ENCODE measurements at regions not wholly inside any gene's neighbourhood (a gene's known extent, or its start where the extent isn't known, plus 50 kb on each side); places are given as distances from the start of the nearest gene placed in this dataset.

- no peaks in the 10 kb centered on the region for H3K36me3 ChIP-seq (ENCODE audit: control insufficient read depth in 1 of 2, insufficient read depth in 2 of 2, low read length in 2 of 2)
- no peaks in the 10 kb centered on the region for H3K4me1 ChIP-seq (ENCODE audit: control insufficient read depth in 1 of 2, insufficient read depth in 2 of 2, low read length in 2 of 2)
- no peak overlapping the region for H4K91ac ChIP-seq (ENCODE audit: low read depth, low read length)
- H4K8ac ChIP-seq (ENCODE audit: low read depth, low read length), result no peak overlapping the region
- no peak overlapping the region for H2BK5ac ChIP-seq (ENCODE audit: low read depth, low read length, poor library complexity)
- H3K4ac ChIP-seq (ENCODE audit: low read depth, low read length), result no peak overlapping the region
- H3K9ac ChIP-seq (ENCODE audit: low read length), result no peak overlapping the region
- peaks cover 3% of the 10 kb centered on the region for H3K9me3 ChIP-seq (ENCODE audit: insufficient read depth, low read depth, low read length)
- WGBS (ENCODE audit: extremely low coverage, insufficient coverage, insufficient read length), result no CpG with 5 or more reads among the region's 5 CpGs
- H3K18ac ChIP-seq (ENCODE audit: low read length), result no peak overlapping the region
- DNase-seq, result no peak
- H3K4me3 ChIP-seq (ENCODE audit: low read depth, low read length), result no peak overlapping the region
- no peak overlapping the region for H3K14ac ChIP-seq (ENCODE audit: low read length)
- H2AK5ac ChIP-seq (ENCODE audit: low read length), result no peak overlapping the region
- no peak overlapping the region for H2BK120ac ChIP-seq (ENCODE audit: insufficient read depth, low read length, poor library complexity)
- H3K4me2 ChIP-seq (ENCODE audit: low read length), result no peak overlapping the region
- H3K23ac ChIP-seq (ENCODE audit: low read length), result no peak overlapping the region
- H3K27ac ChIP-seq (ENCODE audit: low read depth, low read length), result no peak overlapping the region
- no peak overlapping the region for H2AFZ ChIP-seq (ENCODE audit: insufficient read depth, low read length, poor library complexity)
- H3K79me2 ChIP-seq (ENCODE audit: control insufficient read depth, insufficient read depth, low read length, poor library complexity), result no peaks in the 10 kb centered on the region
- H2BK12ac ChIP-seq (ENCODE audit: low read length), result no peak overlapping the region
- H3K27me3 ChIP-seq (ENCODE audit: insufficient read depth, low read length), result no peaks in the 10 kb centered on the region
- H4K12ac ChIP-seq (ENCODE audit: low read depth, low read length), result no peak overlapping the region
- H3K79me1 ChIP-seq (ENCODE audit: low read length), result no peaks in the 10 kb centered on the region
Measured at GRCh38 chr13:90032313-90032712, 1315.2 kb upstream of the MIR17HG start.

- Histone ChIP-seq H2BK5ac (ENCODE audit: low read depth, low read length, poor library complexity) (no peak overlapping the region), H2BK12ac (ENCODE audit: low read length) (no peak overlapping the region), H2AK5ac (ENCODE audit: low read length) (no peak overlapping the region), H3K79me2 (ENCODE audit: control insufficient read depth, insufficient read depth, low read length, poor library complexity) (no peaks in the 10 kb centered on the region), H3K27ac (ENCODE audit: low read depth, low read length) (no peak overlapping the region), H3K36me3 (ENCODE audit: control insufficient read depth in 1 of 2, insufficient read depth in 2 of 2, low read length in 2 of 2) (no peaks in the 10 kb centered on the region), H3K9ac (ENCODE audit: low read length) (no peak overlapping the region), H3K4me1 (ENCODE audit: control insufficient read depth in 1 of 2, insufficient read depth in 2 of 2, low read length in 2 of 2) (no peaks in the 10 kb centered on the region), H3K9me3 (ENCODE audit: insufficient read depth, low read depth, low read length) (no peaks in the 10 kb centered on the region), H4K8ac (ENCODE audit: low read depth, low read length) (no peak overlapping the region), H3K4me3 (ENCODE audit: low read depth, low read length) (no peak overlapping the region), H3K14ac (ENCODE audit: low read length) (no peak overlapping the region), H2BK120ac (ENCODE audit: insufficient read depth, low read length, poor library complexity) (no peak overlapping the region), H4K12ac (ENCODE audit: low read depth, low read length) (no peak overlapping the region), H3K18ac (ENCODE audit: low read length) (no peak overlapping the region), H2AFZ (ENCODE audit: insufficient read depth, low read length, poor library complexity) (no peak overlapping the region), H3K23ac (ENCODE audit: low read length) (no peak overlapping the region), H3K4ac (ENCODE audit: low read depth, low read length) (no peak overlapping the region), H3K79me1 (ENCODE audit: low read length) (no peaks in the 10 kb centered on the region), H3K27me3 (ENCODE audit: insufficient read depth, low read length) (no peaks in the 10 kb centered on the region), H3K4me2 (ENCODE audit: low read length) (no peak overlapping the region), H4K91ac (ENCODE audit: low read depth, low read length) (no peak overlapping the region)
- WGBS (ENCODE audit: extremely low coverage, insufficient coverage, insufficient read length), result no CpG with 5 or more reads among the region's 14 CpGs
- no peak for DNase-seq
Measured at GRCh38 chr13:90032841-90033493, 1314.5 kb upstream of the MIR17HG start.

GRCh38 chr13:90039516-90039915 lies 1308.0 kb upstream of the MIR17HG start:
- Histone ChIP-seq H2AFZ (ENCODE audit: insufficient read depth, low read length, poor library complexity) (no peak overlapping the region), H3K4ac (ENCODE audit: low read depth, low read length) (no peak overlapping the region), H3K23ac (ENCODE audit: low read length) (no peak overlapping the region), H3K9me3 (ENCODE audit: insufficient read depth, low read depth, low read length) (no peaks in the 10 kb centered on the region), H3K27me3 (ENCODE audit: insufficient read depth, low read length) (no peaks in the 10 kb centered on the region), H3K14ac (ENCODE audit: low read length) (no peak overlapping the region), H3K36me3 (ENCODE audit: control insufficient read depth in 1 of 2, insufficient read depth in 2 of 2, low read length in 2 of 2) (no peaks in the 10 kb centered on the region), H4K12ac (ENCODE audit: low read depth, low read length) (no peak overlapping the region), H3K27ac (ENCODE audit: low read depth, low read length) (no peak overlapping the region), H2BK5ac (ENCODE audit: low read depth, low read length, poor library complexity) (no peak overlapping the region), H3K18ac (ENCODE audit: low read length) (no peak overlapping the region), H2BK120ac (ENCODE audit: insufficient read depth, low read length, poor library complexity) (no peak overlapping the region), H3K9ac (ENCODE audit: low read length) (no peak overlapping the region), H3K4me1 (ENCODE audit: control insufficient read depth in 1 of 2, insufficient read depth in 2 of 2, low read length in 2 of 2) (no peaks in the 10 kb centered on the region), H3K4me3 (ENCODE audit: low read depth, low read length) (no peak overlapping the region), H3K4me2 (ENCODE audit: low read length) (no peak overlapping the region), H3K79me2 (ENCODE audit: control insufficient read depth, insufficient read depth, low read length, poor library complexity) (no peaks in the 10 kb centered on the region), H2BK12ac (ENCODE audit: low read length) (no peak overlapping the region), H2AK5ac (ENCODE audit: low read length) (no peak overlapping the region), H4K91ac (ENCODE audit: low read depth, low read length) (no peak overlapping the region), H3K79me1 (ENCODE audit: low read length) (no peaks in the 10 kb centered on the region), H4K8ac (ENCODE audit: low read depth, low read length) (no peak overlapping the region)
- 100% methylated on average over 1 of the region's 3 CpGs for whole genome bisulfite sequencing (ENCODE audit: extremely low coverage, insufficient coverage, insufficient read length)
- no peak for DNase-seq

- no peak overlapping the region for H3K4me2 ChIP-seq (ENCODE audit: low read length)
- no peak for DNase-seq
- H3K4me1 ChIP-seq (ENCODE audit: control insufficient read depth in 1 of 2, insufficient read depth in 2 of 2, low read length in 2 of 2), result no peaks in the 10 kb centered on the region
- peaks cover 8% of the 10 kb centered on the region for H3K9me3 ChIP-seq (ENCODE audit: insufficient read depth, low read depth, low read length)
- H3K4ac ChIP-seq (ENCODE audit: low read depth, low read length), result no peak overlapping the region
- H2AK5ac ChIP-seq (ENCODE audit: low read length), result no peak overlapping the region
- H3K79me2 ChIP-seq (ENCODE audit: control insufficient read depth, insufficient read depth, low read length, poor library complexity), result no peaks in the 10 kb centered on the region
- no peak overlapping the region for H2AFZ ChIP-seq (ENCODE audit: insufficient read depth, low read length, poor library complexity)
- no peak overlapping the region for H3K4me3 ChIP-seq (ENCODE audit: low read depth, low read length)
- no peak overlapping the region for H4K12ac ChIP-seq (ENCODE audit: low read depth, low read length)
- no peak overlapping the region for H3K14ac ChIP-seq (ENCODE audit: low read length)
- no peaks in the 10 kb centered on the region for H3K27me3 ChIP-seq (ENCODE audit: insufficient read depth, low read length)
- no peak overlapping the region for H3K27ac ChIP-seq (ENCODE audit: low read depth, low read length)
- WGBS (ENCODE audit: extremely low coverage, insufficient coverage, insufficient read length), result no CpG with 5 or more reads among the region's 2 CpGs
- no peak overlapping the region for H3K9ac ChIP-seq (ENCODE audit: low read length)
- H2BK5ac ChIP-seq (ENCODE audit: low read depth, low read length, poor library complexity), result no peak overlapping the region
- H4K91ac ChIP-seq (ENCODE audit: low read depth, low read length), result no peak overlapping the region
- H2BK120ac ChIP-seq (ENCODE audit: insufficient read depth, low read length, poor library complexity), result no peak overlapping the region
- H3K23ac ChIP-seq (ENCODE audit: low read length), result no peak overlapping the region
- H3K79me1 ChIP-seq (ENCODE audit: low read length), result no peaks in the 10 kb centered on the region
- no peak overlapping the region for H3K18ac ChIP-seq (ENCODE audit: low read length)
- H3K36me3 ChIP-seq (ENCODE audit: control insufficient read depth in 1 of 2, insufficient read depth in 2 of 2, low read length in 2 of 2), result no peaks in the 10 kb centered on the region
- no peak overlapping the region for H2BK12ac ChIP-seq (ENCODE audit: low read length)
- H4K8ac ChIP-seq (ENCODE audit: low read depth, low read length), result no peak overlapping the region
Measured at GRCh38 chr13:90047600-90047999, 1299.9 kb upstream of the MIR17HG start.

Data from trophoblast cell (in vitro differentiated cells and primary cell).